ENCODE measurements at regions not wholly inside any gene's neighbourhood (a gene's known extent, or its start where the extent isn't known, plus 50 kb on each side); places are given as distances from the start of the nearest gene placed in this dataset.

DNA sequence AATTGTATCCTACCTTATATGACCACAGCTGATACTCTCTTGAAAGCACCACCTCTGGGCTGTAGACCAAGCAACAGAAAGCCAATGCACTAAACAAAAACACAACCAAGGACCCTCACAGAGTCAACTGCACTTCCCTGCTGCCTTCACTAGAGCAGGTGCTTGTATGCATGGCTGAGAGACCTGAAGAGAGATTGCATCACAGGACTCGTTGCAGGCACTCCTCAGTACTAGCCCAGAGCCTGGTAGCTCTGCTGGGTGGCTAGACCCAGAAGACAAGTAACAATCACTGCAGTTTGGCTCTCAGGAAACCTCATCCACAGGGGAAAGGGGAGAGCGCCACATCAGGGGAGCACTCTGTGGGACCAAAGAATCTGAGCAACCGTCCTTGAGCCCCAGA, 521.6 kb upstream of the IMPG1 start:
- TF ChIP-seq, protein P1, sequence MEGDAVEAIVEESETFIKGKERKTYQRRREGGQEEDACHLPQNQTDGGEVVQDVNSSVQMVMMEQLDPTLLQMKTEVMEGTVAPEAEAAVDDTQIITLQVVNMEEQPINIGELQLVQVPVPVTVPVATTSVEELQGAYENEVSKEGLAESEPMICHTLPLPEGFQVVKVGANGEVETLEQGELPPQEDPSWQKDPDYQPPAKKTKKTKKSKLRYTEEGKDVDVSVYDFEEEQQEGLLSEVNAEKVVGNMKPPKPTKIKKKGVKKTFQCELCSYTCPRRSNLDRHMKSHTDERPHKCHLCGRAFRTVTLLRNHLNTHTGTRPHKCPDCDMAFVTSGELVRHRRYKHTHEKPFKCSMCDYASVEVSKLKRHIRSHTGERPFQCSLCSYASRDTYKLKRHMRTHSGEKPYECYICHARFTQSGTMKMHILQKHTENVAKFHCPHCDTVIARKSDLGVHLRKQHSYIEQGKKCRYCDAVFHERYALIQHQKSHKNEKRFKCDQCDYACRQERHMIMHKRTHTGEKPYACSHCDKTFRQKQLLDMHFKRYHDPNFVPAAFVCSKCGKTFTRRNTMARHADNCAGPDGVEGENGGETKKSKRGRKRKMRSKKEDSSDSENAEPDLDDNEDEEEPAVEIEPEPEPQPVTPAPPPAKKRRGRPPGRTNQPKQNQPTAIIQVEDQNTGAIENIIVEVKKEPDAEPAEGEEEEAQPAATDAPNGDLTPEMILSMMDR (conservative IDR thresholded peaks at IDR 0.05) = no peak
- TF ChIP-seq EZH2 (IDR thresholded peaks at IDR 0.05; ENCODE audit: low read depth) = no peak
